ENCODE measurements at regions not wholly inside any gene's neighbourhood (a gene's known extent, or its start where the extent isn't known, plus 50 kb on each side); places are given as distances from the start of the nearest gene placed in this dataset.

- DNase-seq: no peak
These were observed 1373.8 kb downstream of the BRD1 start for GRCh38 chr22:48453751-48454485.

GRCh38 chr22:48453171-48453570 lies 1374.5 kb downstream of the BRD1 start:
- no peak for DNase-seq

- no peak for DNase-seq
These were observed 1374.9 kb downstream of the BRD1 start for GRCh38 chr22:48452766-48453165.

GRCh38 chr22:48451891-48452290 lies 1375.8 kb downstream of the BRD1 start:
- no peak for DNase-seq

GRCh38 chr22:48450188-48450825 lies 1377.4 kb downstream of the BRD1 start:
- no peak for DNase-seq

GRCh38 chr22:48449466-48450187 lies 1378.0 kb downstream of the BRD1 start:
- DNase-seq: no peak

GRCh38 chr22:48448821-48449220 lies 1378.9 kb downstream of the BRD1 start:
- no peak for DNase-seq

- no peak for DNase-seq
These were observed 1382.4 kb downstream of the BRD1 start for GRCh38 chr22:48445113-48445827.

GRCh38 chr22:48444320-48445112 lies 1383.2 kb downstream of the BRD1 start:
- no peak for DNase-seq

GRCh38 chr22:48443680-48444079 lies 1384.0 kb downstream of the BRD1 start:
- no peak for DNase-seq

GRCh38 chr22:48442663-48443062 lies 1385.0 kb downstream of the BRD1 start:
- DNase-seq: peak; percentile 5

GRCh38 chr22:48441553-48441850 lies 1386.2 kb downstream of the BRD1 start:
- DNase-seq: no peak

GRCh38 chr22:48440673-48441552 lies 1386.8 kb downstream of the BRD1 start:
- DNase-seq: no peak

- DNase-seq: no peak
These were observed 1387.5 kb downstream of the BRD1 start for GRCh38 chr22:48440176-48440575.

- no peak for DNase-seq
These were observed 1388.0 kb downstream of the BRD1 start for GRCh38 chr22:48439560-48440135.

- DNase-seq: no peak
These were observed 1388.7 kb downstream of the BRD1 start for GRCh38 chr22:48438800-48439559.

- no peak for DNase-seq
These were observed 1389.6 kb downstream of the BRD1 start for GRCh38 chr22:48438096-48438495.

- DNase-seq: no peak
These were observed 1391.3 kb downstream of the BRD1 start for GRCh38 chr22:48436201-48436931.

GRCh38 chr22:48434868-48435250 lies 1392.8 kb downstream of the BRD1 start:
- no peak for DNase-seq

Data from femur (tissue), 1 donor.